HT1080 (cell line): ENCODE measurements at regions not wholly inside any gene's neighbourhood (a gene's known extent, or its start where the extent isn't known, plus 50 kb on each side); places are given as distances from the start of the nearest gene placed in this dataset.

Source experiments
- DNase-seq: peaks from one replicate; pipeline ENCODE4 v3.0.0-alpha.2; 2015; ENCODE audit warnings: low read depth

GRCh38 chr4:156186111-156186510 is 232.4 kb upstream of the CTSO start:
- no peak for DNase-seq

GRCh38 chr4:156185514-156186055 is 231.9 kb upstream of the CTSO start:
- DNase-seq, result no peak

GRCh38 chr4:156182269-156182668 is 228.6 kb upstream of the CTSO start:
- DNase-seq, result no peak

- DNase-seq, result no peak
Measured at GRCh38 chr4:156177941-156178340, 224.3 kb upstream of the CTSO start.

- DNase-seq, result no peak
Measured at GRCh38 chr4:156176896-156177295, 223.2 kb upstream of the CTSO start.

GRCh38 chr4:156173937-156174336 is 220.3 kb upstream of the CTSO start:
- DNase-seq, result no peak

GRCh38 chr4:156173486-156173885 is 219.8 kb upstream of the CTSO start:
- no peak for DNase-seq

- no peak for DNase-seq
Measured at GRCh38 chr4:156169861-156170260, 216.2 kb upstream of the CTSO start.

- DNase-seq, result peak; percentile 64
Measured at GRCh38 chr4:156169011-156169410, 215.3 kb upstream of the CTSO start.

GRCh38 chr4:156168288-156168687 is 214.6 kb upstream of the CTSO start:
- DNase-seq, result no peak

GRCh38 chr4:156158747-156159146 is 205.1 kb upstream of the CTSO start:
- DNase-seq, result no peak

- no peak for DNase-seq
Measured at GRCh38 chr4:156154978-156155377, 201.3 kb upstream of the CTSO start.

GRCh38 chr4:156146571-156146970 is 192.9 kb upstream of the CTSO start:
- no peak for DNase-seq

- no peak for DNase-seq
Measured at GRCh38 chr4:156144961-156145360, 191.3 kb upstream of the CTSO start.

GRCh38 chr4:156138781-156139280 is 185.2 kb upstream of the CTSO start:
- no peak for DNase-seq

- no peak for DNase-seq
Measured at GRCh38 chr4:156137679-156138473, 184.2 kb upstream of the CTSO start.

- DNase-seq, result no peak
Measured at GRCh38 chr4:156132196-156132595, 178.5 kb upstream of the CTSO start.

- DNase-seq, result no peak
Measured at GRCh38 chr4:156128616-156129015, 174.9 kb upstream of the CTSO start.

GRCh38 chr4:156118507-156119220 is 165.0 kb upstream of the CTSO start:
- no peak for DNase-seq

GRCh38 chr4:156117743-156118142 is 164.1 kb upstream of the CTSO start:
- no peak for DNase-seq

GRCh38 chr4:156116991-156117390 is 163.3 kb upstream of the CTSO start:
- no peak for DNase-seq

GRCh38 chr4:156113138-156113765 is 159.6 kb upstream of the CTSO start:
- DNase-seq, result no peak
